SKM-1 treated with dmso at 0.1 percent for 144 hours (cell line): ENCODE measurements at regions not wholly inside any gene's neighbourhood (a gene's known extent, or its start where the extent isn't known, plus 50 kb on each side); places are given as distances from the start of the nearest gene placed in this dataset.

Experiments
- DNase-seq: peaks from one replicate; lab custom pipeline; 2025; ENCODE audit not compliant: unreplicated experiment; lab: John Stamatoyannopoulos, UW

- DNase-seq = no peak
Measured at GRCh38 chr11:115691030-115691429, 186.8 kb upstream of the CADM1 start.

DNA sequence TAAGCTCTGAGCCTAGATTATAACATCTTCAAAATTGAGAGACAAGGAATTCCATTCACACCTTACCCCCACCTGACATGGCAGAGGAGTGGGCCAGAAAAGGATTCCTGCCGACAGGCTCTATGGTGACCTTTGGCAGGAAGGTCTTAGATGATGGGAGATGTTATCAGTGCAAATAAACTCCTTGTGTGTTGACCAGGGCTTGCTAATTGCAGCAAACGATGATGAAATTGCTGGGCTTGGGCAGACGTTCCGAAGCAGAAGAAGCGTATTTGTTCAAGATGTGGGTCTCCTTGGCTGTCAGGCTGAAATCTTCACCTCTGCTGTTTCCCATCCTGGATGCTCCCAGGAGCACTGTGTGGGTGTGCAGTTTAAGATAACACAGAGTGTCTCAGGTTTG lies 183.7 kb upstream of the CADM1 start:
- DNase-seq = no peak

DNA sequence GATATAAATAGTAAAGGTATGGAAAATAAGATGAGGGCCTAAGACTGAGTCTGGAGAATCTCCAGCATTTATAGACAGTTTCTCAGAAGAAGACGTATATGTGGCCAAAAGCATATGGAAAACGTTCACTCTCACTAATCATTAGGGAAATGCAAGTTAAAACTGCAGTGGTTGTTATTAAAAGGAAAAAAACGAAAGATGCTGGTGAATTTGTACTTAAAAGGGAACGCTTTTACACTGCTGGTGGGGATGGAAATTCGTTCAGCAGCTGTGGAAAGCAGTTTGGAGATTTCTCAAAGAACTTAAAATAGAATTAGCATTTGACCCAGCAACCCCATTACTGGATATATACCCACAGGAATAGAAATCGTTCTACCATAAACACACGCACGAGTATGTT lies 180.5 kb upstream of the CADM1 start:
- no peak for DNase-seq

DNA sequence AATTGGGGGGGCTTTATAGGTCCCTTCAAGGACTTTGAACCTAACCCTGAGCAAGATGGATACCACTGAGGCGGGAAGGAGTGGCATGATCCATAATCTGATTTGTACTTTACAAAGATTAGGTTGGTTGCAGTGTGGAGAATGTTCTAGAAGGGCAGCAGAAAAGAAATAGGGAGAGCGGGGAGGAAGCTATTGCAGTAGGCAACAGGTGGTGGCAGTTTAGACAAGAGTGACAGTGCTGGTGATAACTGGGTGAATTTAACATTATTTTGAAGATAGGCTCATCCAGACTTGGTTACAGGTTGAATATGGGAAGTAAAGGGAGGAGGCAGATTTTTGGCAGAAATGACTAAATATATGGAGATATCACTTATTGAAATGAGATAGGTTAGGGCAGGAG lies 179.9 kb upstream of the CADM1 start:
- no peak for DNase-seq

GRCh38 chr11:115682888-115683287 lies 178.7 kb upstream of the CADM1 start:
- no peak for DNase-seq

- no peak for DNase-seq
Measured at GRCh38 chr11:115682101-115682500, 177.9 kb upstream of the CADM1 start.

DNA sequence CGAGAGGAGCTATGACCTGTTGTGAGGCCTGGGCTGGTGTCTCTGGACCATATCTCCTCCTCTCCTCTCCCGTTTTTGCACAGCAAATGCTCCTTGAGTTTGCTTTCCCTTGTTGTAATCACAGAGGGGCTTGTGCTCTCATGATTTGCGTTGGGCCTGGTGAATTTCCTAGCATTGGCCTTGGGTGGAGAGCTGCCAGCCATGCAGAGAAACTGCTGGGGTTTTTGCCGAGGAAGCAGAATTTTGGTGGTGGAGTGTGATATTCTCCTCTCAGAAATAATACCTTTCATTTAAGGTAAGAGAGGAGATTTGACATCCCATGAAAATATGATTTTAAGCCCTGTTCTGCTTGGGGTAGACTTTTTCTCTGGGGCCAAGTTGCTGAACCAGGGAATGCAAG lies 175.7 kb upstream of the CADM1 start:
- no peak for DNase-seq

GRCh38 chr11:115678942-115679341 lies 174.7 kb upstream of the CADM1 start:
- no peak for DNase-seq

DNA sequence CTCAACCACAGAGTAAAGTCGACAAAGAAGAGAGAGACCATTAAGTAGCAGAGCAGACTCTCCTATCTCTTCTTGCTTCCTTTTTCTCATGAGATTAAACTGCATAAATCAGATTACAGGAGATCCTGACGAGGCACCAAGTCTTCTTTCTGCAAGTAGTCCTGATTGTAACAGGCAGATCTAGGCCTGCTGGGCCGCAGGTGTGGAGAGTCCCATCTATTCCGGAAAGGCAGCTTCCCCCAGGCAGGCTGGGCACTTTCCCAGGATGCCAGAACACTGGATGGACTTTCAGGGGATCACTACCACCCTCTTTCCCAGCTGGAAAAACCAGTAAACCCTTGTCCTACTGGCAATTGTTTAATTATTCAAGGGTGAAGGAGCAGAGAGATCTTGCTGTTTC lies 173.0 kb upstream of the CADM1 start:
- DNase-seq = no peak

- no peak for DNase-seq
Measured at GRCh38 chr11:115676768-115677167, 172.6 kb upstream of the CADM1 start.

- DNase-seq = no peak
Measured at GRCh38 chr11:115676206-115676605, 172.0 kb upstream of the CADM1 start.

GRCh38 chr11:115674937-115675544 lies 170.8 kb upstream of the CADM1 start:
- DNase-seq = no peak

GRCh38 chr11:115674176-115674936 lies 170.1 kb upstream of the CADM1 start:
- no peak for DNase-seq

- no peak for DNase-seq
Measured at GRCh38 chr11:115673720-115674119, 169.5 kb upstream of the CADM1 start.

GRCh38 chr11:115672999-115673411 lies 168.8 kb upstream of the CADM1 start:
- DNase-seq = no peak

DNA sequence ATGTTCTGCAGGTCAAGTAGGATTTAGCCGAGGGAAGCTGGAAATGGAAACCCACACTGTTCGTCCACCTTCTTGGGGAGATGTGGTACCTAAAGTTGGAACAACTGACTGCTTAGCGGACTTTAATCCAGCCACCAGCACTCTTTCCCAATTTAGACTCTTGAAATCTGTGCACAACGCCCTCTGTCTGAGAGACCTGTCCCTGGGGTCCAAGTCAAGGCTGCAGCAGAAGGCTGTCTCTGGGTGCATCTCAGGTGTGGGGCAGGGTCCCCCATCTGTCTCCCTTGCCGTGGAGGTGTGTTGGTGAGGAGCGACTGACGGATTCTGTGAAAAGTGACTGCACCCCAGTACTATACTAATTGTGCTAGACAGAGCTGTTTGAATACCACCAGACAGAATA lies 168.2 kb upstream of the CADM1 start:
- DNase-seq = no peak

DNA sequence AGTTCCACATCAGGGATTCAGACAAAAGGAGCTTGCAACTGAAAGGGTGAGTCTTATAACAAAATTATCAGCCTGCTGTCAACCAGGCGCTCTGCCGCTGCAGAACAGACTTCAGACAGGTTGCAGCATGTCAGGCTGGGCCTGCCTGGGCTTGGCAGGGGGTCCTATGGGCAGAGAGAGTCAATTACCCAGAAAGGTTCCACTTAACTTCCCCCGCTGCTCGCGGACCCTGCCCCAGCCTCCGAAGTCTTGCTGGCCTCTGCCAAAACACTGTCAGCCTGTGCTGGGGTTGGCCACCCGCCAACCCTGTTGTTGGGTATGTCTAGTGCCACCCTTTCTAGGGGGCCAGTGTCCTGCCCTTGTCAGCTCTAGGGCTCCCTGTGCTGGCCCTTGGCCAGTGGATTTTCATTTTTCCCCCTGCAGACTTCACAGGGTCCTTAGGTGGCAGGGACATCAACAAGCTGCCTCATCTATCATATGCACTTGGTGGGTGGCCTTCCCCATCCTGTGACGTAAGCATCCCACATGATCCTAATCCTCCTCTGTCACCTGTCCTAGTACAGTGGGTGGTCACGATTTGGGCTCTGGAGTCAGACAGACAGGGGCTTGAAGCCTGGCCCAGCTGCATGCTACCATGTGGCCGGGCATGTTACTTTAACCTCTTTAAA lies 166.5 kb upstream of the CADM1 start:
- DNase-seq = no peak

DNA sequence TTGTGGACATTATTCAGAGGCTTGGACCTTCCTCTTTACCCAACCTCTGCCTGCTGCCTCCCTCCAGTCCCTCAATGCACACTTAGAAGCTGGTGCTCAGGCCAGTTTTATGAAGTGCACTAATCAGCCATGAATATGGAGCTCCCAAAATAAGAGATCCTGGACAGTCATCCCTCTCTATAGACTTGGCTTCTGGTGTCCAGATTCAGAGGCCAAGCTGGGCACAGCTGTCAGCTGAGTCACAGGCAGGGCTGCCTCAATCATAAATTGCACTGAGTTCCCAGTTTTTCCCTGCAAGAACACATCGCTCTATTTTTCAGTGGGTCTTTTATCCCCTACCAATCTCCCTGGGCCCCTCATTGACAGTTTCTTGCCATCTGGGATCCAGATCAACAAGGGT lies 161.7 kb upstream of the CADM1 start:
- DNase-seq = no peak

DNA sequence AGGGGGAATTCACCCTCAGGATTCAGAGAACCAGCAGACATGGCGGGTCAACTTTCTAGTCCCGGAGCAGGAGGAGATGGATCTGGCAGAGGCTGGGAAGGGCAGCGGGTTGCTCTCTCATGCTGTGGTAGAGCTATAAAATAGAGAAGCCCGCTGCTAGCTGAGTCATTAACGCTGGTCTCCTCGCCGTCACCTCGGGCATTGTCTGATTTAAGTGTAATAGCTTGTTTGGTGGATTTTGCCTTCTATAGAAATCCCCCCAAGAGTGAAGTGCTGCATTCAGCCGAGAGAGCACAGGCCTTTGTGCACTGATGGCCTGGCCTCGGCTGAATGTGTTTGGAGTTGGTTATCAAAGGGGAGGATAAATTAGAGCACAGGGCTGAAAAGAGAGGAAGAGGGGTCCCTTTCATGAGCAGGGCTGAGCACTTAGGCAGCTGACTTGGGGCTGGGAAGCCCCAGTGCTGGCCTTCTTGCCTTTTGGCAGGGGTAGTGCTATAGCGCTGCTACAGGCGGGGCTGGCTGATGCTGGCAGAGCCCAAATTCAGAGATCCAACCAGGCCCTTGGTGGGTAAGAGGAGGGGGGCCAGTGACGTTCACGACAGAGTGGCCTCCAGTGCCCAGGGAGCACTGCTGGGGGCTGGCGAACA lies 161.1 kb upstream of the CADM1 start:
- no peak for DNase-seq

DNA sequence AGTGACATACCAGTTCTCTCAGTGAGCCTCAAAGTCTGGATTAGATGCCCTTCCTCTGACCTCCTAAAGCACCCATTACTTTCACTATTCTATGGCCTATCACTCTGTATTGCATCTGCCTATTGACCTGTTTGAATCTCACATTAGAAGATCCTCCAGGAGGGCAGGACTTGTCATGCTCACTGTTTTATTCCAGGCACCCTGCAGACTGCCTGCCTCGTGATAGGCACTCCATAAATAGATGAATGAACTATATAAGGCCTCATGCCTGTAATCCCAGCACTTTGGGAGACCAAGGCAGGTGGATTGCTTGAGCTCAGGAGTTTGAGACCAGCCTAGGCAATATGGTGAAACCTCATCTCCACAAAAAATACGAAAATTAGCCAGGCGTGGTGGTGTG lies 160.1 kb upstream of the CADM1 start:
- DNase-seq = no peak

DNA sequence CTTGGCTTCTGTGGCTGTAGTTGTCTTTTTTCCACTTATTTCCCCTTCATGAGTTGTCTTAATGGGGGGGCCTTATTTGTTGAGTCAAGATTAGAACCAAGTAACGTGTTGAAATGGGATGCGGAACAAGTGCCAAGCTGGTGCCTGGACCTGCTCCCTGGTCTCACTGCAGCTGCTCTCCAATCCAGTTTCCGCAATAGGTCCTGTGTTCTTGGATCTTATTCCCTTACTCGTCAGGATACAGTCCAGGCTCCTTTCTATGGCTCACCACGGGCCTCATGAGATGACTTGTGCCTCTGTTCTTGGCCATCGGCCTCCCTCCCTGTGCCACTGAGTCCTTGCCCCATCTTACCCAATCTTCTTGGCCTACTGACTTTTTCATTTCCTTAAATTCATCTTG lies 159.6 kb upstream of the CADM1 start:
- no peak for DNase-seq
